ENCODE measurements at regions not wholly inside any gene's neighbourhood (a gene's known extent, or its start where the extent isn't known, plus 50 kb on each side); places are given as distances from the start of the nearest gene placed in this dataset.

GRCh38 chr16:64711026-64711425, 410.8 kb downstream of the CDH11 start:
- TF ChIP-seq, protein P1, sequence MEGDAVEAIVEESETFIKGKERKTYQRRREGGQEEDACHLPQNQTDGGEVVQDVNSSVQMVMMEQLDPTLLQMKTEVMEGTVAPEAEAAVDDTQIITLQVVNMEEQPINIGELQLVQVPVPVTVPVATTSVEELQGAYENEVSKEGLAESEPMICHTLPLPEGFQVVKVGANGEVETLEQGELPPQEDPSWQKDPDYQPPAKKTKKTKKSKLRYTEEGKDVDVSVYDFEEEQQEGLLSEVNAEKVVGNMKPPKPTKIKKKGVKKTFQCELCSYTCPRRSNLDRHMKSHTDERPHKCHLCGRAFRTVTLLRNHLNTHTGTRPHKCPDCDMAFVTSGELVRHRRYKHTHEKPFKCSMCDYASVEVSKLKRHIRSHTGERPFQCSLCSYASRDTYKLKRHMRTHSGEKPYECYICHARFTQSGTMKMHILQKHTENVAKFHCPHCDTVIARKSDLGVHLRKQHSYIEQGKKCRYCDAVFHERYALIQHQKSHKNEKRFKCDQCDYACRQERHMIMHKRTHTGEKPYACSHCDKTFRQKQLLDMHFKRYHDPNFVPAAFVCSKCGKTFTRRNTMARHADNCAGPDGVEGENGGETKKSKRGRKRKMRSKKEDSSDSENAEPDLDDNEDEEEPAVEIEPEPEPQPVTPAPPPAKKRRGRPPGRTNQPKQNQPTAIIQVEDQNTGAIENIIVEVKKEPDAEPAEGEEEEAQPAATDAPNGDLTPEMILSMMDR (IDR thresholded peaks at IDR 0.05) = no peak
- no peak for TF ChIP-seq POLR2A (IDR thresholded peaks at IDR 0.05)

Measured in uterus (tissue), 2 donors.